ENCODE measurements at regions not wholly inside any gene's neighbourhood (a gene's known extent, or its start where the extent isn't known, plus 50 kb on each side); places are given as distances from the start of the nearest gene placed in this dataset.

- no peak for DNase-seq (ENCODE audit: low spot score)
- no peak for FAIRE-seq
Measured at GRCh38 chr13:48146122-48146521, 51.2 kb upstream of the MED4 start.

Measured in RCC 7860 (cell line).